ENCODE measurements at regions not wholly inside any gene's neighbourhood (a gene's known extent, or its start where the extent isn't known, plus 50 kb on each side); places are given as distances from the start of the nearest gene placed in this dataset.

GRCh38 chr6:44682280-44682679 is 294.8 kb downstream of the CDC5L start:
- no peak for DNase-seq
- Histone ChIP-seq H3K4me3 (ENCODE audit: low read depth, low read length) (no peak overlapping the region), H3K36me3 (replicated peaks) (no peaks in the 10 kb centered on the region), H3K27ac (no peak overlapping the region), H3K27me3 (replicated peaks) (peaks cover 5% of the 10 kb centered on the region)
- in situ Hi-C loops (cut with HindIII; ENCODE audit: low pct_ligation_motif_present, low sequenced_read_pairs): no loop called here
- TF ChIP-seq CTCF (IDR thresholded peaks at IDR 0.05; ENCODE audit: low read depth, low read length, missing control alignments): no peak

GRCh38 chr6:44682987-44683779 is 295.7 kb downstream of the CDC5L start:
- H3K27ac ChIP-seq: no peak overlapping the region
- H3K36me3 ChIP-seq (replicated peaks): no peaks in the 10 kb centered on the region
- in situ Hi-C loops (cut with HindIII; ENCODE audit: low pct_ligation_motif_present, low sequenced_read_pairs): no loop called here
- no peak for TF ChIP-seq CTCF (IDR thresholded peaks at IDR 0.05; ENCODE audit: low read depth, low read length, missing control alignments)
- no peak overlapping the region for H3K4me3 ChIP-seq (ENCODE audit: low read depth, low read length)
- DNase-seq: no peak
- peaks cover 5% of the 10 kb centered on the region for H3K27me3 ChIP-seq (replicated peaks)

- DNase-seq: no peak
- in situ Hi-C loops (cut with HindIII; ENCODE audit: low pct_ligation_motif_present, low sequenced_read_pairs): no loop called here
- Histone ChIP-seq H3K27me3 (replicated peaks) (peaks cover 5% of the 10 kb centered on the region), H3K27ac (no peak overlapping the region), H3K36me3 (replicated peaks) (no peaks in the 10 kb centered on the region), H3K4me3 (ENCODE audit: low read depth, low read length) (no peak overlapping the region)
- no peak for TF ChIP-seq CTCF (IDR thresholded peaks at IDR 0.05; ENCODE audit: low read depth, low read length, missing control alignments)
Observed at GRCh38 chr6:44685213-44685612, 297.7 kb downstream of the CDC5L start.

GRCh38 chr6:44696099-44696498 is 308.6 kb downstream of the CDC5L start:
- no peak overlapping the region for H3K27ac ChIP-seq

GRCh38 chr6:44696686-44697085 is 309.2 kb downstream of the CDC5L start:
- Histone ChIP-seq H3K27ac (no peak overlapping the region), H3K36me3 (replicated peaks) (no peaks in the 10 kb centered on the region), H3K4me3 (ENCODE audit: low read depth, low read length) (no peak overlapping the region), H3K27me3 (replicated peaks) (no peaks in the 10 kb centered on the region)
- in situ Hi-C loops (cut with HindIII; ENCODE audit: low pct_ligation_motif_present, low sequenced_read_pairs): no loop called here
- DNase-seq: no peak
- no peak for TF ChIP-seq CTCF (IDR thresholded peaks at IDR 0.05; ENCODE audit: low read depth, low read length, missing control alignments)

More at GRCh38 chr6:44696099-44696498, 308.6 kb downstream of the CDC5L start:
- in situ Hi-C loops (cut with HindIII; ENCODE audit: low pct_ligation_motif_present, low sequenced_read_pairs): no loop called here
- Histone ChIP-seq H3K4me3 (ENCODE audit: low read depth, low read length) (no peak overlapping the region), H3K27me3 (replicated peaks) (no peaks in the 10 kb centered on the region), H3K36me3 (replicated peaks) (no peaks in the 10 kb centered on the region)
- TF ChIP-seq CTCF (IDR thresholded peaks at IDR 0.05; ENCODE audit: low read depth, low read length, missing control alignments): no peak
- peak; percentile 43 for DNase-seq

- no peak for TF ChIP-seq CTCF (IDR thresholded peaks at IDR 0.05; ENCODE audit: low read depth, low read length, missing control alignments)
- in situ Hi-C loops (cut with HindIII; ENCODE audit: low pct_ligation_motif_present, low sequenced_read_pairs): no loop called here
- no peaks in the 10 kb centered on the region for H3K36me3 ChIP-seq (replicated peaks)
- no peaks in the 10 kb centered on the region for H3K27me3 ChIP-seq (replicated peaks)
- no peak for DNase-seq
- no peak overlapping the region for H3K4me3 ChIP-seq (ENCODE audit: low read depth, low read length)
- no peak overlapping the region for H3K27ac ChIP-seq
Observed at GRCh38 chr6:44697327-44697726, 309.8 kb downstream of the CDC5L start.
